ENCODE measurements at regions not wholly inside any gene's neighbourhood (a gene's known extent, or its start where the extent isn't known, plus 50 kb on each side); places are given as distances from the start of the nearest gene placed in this dataset.

- Histone ChIP-seq H3K9me2 (ENCODE audit: insufficient read depth) (no peaks in the 10 kb centered on the region), H3K4me1 (ENCODE audit: control insufficient read depth in 1 of 2, insufficient read depth in 2 of 2, low read length in 2 of 2) (no peaks in the 10 kb centered on the region), H3K27ac (ENCODE audit: low read depth, low read length) (no peak overlapping the region), H3K36me3 (ENCODE audit: control insufficient read depth in 1 of 2, insufficient read depth in 2 of 2, low read length in 2 of 2) (no peaks in the 10 kb centered on the region), H3K4me3 (replicated peaks in 1 of 2; ENCODE audit: low read depth in 1 of 2, low read length in 2 of 2) (no peak overlapping the region), H3K27me3 (ENCODE audit: insufficient read depth, low read length) (no peaks in the 10 kb centered on the region), H2AFZ (ENCODE audit: low read depth, low read length, poor library complexity, severe bottlenecking) (no peak overlapping the region), H3K4me2 (ENCODE audit: low read length) (no peak overlapping the region), H3K79me2 (ENCODE audit: insufficient read depth, low read length) (no peaks in the 10 kb centered on the region), H4K20me1 (ENCODE audit: insufficient read depth) (no peaks in the 10 kb centered on the region), H3K9me3 (ENCODE audit: control insufficient read depth in 1 of 2, insufficient read depth in 1 of 2, low read depth in 1 of 2, low read length in 2 of 2) (no peaks in the 10 kb centered on the region), H3K9ac (ENCODE audit: low read length) (no peak overlapping the region)
- ChIA-PET CTCF (no interaction called here), POLR2A (no interaction called here), RAD21 (ENCODE audit: low non-redundant PET in 1 of 2, low total read pairs in 2 of 2, uncharacterized antibody in 2 of 2, unreplicated experiment in 2 of 2) (no interaction called here)
- no peak for ATAC-seq
- no TSS peak for BruUV-seq (replicated peaks)
- no peak for TF ChIP-seq RAD21 (IDR thresholded peaks at IDR 0.05; ENCODE audit: low read depth)
- no peak for TF ChIP-seq CEBPB (IDR thresholded peaks at IDR 0.05; ENCODE audit: low read depth)
- DNase-seq (ENCODE audit: low read depth, low spot score), result no peak
- intact Hi-C loops (cut with micrococcal nuclease), result no loop called here
These were observed 622.7 kb downstream of the RAPGEF2 start for GRCh38 chr4:159725571-159725970.

DNA sequence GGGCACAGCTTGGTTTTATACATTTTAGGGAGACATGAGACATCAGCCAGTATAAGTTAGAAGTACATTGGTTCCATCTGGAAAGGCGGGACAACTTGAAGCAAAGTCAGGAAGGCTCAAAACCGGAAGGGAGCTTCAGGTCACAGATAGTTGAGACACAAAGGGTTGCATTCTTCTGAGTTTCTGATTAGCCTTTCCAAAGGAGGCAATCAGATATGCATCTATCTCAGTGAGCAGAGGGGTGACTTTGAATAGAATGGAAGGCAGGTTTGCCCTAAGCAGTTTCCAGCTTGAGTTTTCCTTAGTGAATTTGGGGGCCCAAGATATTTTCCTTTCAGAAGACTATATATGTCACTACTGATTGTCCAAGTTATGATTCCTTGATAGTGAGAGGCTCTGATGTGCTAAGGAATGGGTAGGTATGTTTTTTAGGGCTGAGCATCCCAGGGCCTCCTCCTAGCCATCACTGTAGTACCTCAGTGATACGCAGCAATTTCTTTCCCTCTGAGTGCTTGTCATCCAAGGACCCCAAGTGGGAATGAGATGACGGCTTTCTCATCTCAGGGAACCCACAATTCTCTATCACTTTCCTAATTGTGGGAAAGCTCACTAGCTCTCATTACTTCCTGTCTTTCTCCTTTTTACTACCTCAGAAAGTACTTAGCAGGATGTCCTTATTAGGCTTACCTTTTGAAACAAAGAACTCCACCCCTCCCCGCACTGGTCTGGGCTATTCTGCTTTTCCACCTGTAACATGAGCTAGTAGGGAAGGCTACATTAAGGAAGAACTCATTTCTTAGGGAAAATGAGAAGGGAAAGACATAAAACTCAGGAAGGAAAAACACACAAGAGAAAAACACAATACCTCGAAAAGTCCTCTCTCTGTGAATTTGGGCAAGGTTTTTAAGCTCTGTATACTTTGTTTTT, 632.7 kb downstream of the RAPGEF2 start:
- Histone ChIP-seq H3K9me2 (ENCODE audit: insufficient read depth) (no peaks in the 10 kb centered on the region), H3K9ac (ENCODE audit: low read length) (no peak overlapping the region), H3K9me3 (ENCODE audit: control insufficient read depth in 1 of 2, insufficient read depth in 1 of 2, low read depth in 1 of 2, low read length in 2 of 2) (no peaks in the 10 kb centered on the region), H3K4me1 (ENCODE audit: control insufficient read depth in 1 of 2, insufficient read depth in 2 of 2, low read length in 2 of 2) (no peaks in the 10 kb centered on the region), H3K4me3 (replicated peaks in 1 of 2; ENCODE audit: low read depth in 1 of 2, low read length in 2 of 2) (no peak overlapping the region), H2AFZ (ENCODE audit: low read depth, low read length, poor library complexity, severe bottlenecking) (no peak overlapping the region), H3K27ac (ENCODE audit: low read depth, low read length) (no peak overlapping the region), H3K4me2 (ENCODE audit: low read length) (no peak overlapping the region), H3K36me3 (ENCODE audit: control insufficient read depth in 1 of 2, insufficient read depth in 2 of 2, low read length in 2 of 2) (no peaks in the 10 kb centered on the region), H3K79me2 (ENCODE audit: insufficient read depth, low read length) (no peaks in the 10 kb centered on the region), H3K27me3 (ENCODE audit: insufficient read depth, low read length) (no peaks in the 10 kb centered on the region), H4K20me1 (ENCODE audit: insufficient read depth) (no peaks in the 10 kb centered on the region)
- BruUV-seq (replicated peaks), result no TSS peak
- ATAC-seq (no peak), DNase-seq (ENCODE audit: low read depth, low spot score) (no peak)
- intact Hi-C loops (cut with micrococcal nuclease), result no loop called here
- CTCF ChIA-PET, result interaction anchor here (1.8 kb wide), 1 partner anchor 29 kb away, joined by 4 read pairs; no protein-coding TSS in a partner anchor
- TF ChIP-seq EGR1 (IDR thresholded peaks at IDR 0.05; ENCODE audit: low read depth) (no peak), POLR2AphosphoS5 (IDR thresholded peaks at IDR 0.05; ENCODE audit: low read depth, low read length) (no peak)
- POLR2A ChIA-PET, result no interaction called here
- RAD21 ChIA-PET (ENCODE audit: low non-redundant PET in 1 of 2, low total read pairs in 2 of 2, uncharacterized antibody in 2 of 2, unreplicated experiment in 2 of 2), result no interaction called here

Data from HCT116 (cell line).